ENCODE measurements at regions not wholly inside any gene's neighbourhood (a gene's known extent, or its start where the extent isn't known, plus 50 kb on each side); places are given as distances from the start of the nearest gene placed in this dataset.

DNA sequence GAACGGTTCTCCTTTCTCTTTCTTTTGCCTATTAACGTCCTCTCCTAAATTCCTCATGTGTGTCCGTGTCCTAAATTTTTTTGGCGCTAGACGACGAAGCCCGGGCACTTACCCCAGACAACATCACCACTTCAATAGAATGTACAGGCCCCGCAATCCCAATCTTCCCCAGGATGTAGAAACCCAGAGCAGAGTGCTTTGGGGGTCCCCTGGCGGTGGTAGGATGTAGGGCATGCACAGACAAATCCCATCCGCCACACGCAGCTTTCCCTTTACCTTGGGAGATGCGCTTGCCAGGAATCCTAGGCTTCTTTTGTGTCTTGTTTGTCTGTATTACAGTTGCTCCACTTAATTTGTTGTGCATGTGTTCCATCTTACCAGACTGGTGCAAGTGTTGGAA lies 417.3 kb upstream of the ARID1B start:
- no peak for DNase-seq (ENCODE audit: low read depth)

DNA sequence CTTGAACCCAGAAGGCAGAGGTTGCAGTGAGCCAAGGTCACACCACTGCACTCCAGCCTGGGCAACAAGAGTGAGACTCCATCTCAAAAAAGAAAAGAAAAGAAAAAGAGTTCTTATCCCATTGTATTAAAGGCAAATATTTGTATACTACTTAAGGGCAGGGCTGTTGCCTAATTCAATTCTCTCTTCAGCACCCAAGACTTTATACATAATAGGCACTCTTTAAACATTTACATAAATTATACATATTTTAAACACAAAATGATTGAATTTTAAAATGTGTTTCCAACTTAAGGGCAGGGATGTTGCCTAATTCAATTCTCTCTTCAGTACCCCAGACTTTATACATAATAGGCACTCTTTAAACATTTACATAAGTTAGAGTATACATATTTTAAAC lies 424.3 kb upstream of the ARID1B start:
- DNase-seq (ENCODE audit: low read depth), result no peak

DNA sequence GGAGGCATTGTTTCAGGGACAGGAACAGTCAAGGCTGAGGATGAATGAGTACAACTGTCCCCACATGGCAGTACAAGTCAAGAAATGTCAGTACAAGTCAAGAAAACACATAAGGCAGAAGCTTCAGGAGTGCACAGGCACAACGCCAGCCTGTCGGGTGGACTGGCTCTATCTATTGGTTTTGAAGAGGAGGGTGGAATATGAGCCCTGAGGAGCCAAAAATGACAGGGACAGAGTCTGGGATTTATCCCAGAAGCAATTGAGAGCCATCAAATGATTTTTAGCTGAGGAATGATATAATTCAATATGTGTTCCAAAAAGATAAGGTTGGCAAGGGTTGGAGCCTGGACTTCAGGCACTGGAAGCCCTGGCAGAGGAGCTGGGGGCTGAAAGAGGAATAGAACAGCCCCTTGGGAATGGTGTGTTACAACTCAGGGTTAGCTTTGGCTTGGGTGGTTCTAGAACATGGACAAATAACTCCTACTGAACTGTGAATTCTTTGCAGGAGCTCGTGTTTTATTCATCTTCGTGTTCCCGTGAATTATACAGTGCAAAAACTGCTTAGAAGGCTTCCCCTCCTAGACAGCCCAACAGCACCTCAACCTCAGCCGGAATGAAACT lies 425.7 kb upstream of the ARID1B start:
- DNase-seq (ENCODE audit: low read depth), result no peak

DNA sequence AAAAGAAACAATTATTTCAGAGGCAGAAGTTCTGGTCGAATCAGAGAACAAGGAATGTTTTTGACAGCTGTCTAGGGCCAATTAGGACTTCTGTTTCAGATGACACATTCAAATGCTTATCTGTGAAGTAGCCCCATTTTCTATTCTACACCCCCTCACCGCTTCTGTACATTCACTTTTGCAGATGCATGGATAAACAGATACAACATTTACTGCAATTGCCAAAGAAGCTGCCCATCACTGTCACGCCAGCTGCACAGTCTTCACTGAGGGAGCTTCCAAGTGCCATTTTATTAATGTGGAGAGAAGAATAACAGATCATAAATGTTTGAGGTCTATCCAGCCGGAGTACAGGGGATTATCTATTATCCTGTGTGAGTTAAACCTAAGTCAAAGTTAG lies 426.8 kb upstream of the ARID1B start:
- DNase-seq (ENCODE audit: low read depth), result no peak

DNA sequence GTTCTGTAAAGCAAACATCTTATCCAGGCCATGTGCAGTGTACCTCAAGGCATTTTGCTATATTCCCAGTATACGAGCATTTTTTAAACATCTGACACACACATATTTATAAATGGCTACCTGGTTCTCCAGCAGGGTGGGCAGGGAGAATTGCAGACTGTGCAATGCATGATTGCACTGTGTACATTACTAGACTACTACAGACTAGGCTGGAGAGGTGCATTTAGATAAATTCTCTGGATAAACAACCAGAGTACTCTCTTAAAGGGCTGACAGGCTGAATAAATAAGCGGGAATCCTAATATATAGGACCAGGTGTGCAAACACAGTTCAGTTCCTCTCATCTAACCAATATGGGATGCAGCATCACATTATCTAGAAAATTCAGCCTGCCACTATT lies 428.3 kb upstream of the ARID1B start:
- no peak for DNase-seq (ENCODE audit: low read depth)

DNA sequence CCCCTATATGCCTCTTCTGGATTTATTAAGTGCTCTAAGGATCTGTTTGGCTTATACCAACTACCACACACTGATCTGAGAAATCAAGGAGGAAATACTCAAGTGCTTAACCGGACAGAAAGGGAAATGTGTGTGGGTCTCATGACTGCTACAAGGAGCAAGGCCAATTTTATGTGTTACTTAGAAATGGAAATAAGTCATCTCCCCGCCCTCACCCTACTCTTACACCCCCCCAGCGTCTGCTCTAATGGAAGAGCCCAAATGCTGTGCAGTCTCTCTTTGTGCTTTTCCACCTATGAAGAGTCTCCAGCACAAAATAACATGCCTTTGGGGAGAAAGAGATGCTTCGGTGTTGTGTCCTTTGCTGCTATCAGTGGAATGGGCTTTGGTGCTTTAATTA lies 428.8 kb upstream of the ARID1B start:
- no peak for DNase-seq (ENCODE audit: low read depth)

DNA sequence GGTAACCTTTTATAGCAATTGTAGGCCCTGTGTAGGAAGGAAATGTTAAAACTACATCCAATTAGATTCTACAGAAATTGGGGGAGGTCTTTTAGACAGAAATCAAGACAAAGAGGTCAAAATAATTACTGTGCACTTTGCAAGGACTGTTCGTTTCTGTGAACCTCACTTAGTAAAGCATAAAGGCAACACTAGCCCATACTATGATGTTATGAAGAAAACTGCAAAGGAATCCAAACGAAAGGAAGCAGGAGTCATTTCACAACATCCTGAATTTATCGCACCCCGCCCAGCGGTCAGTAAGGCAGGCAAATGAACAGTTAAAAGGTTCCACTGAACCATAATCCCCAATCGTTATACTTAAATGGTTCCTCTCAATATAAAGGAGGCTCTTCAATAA lies 429.5 kb upstream of the ARID1B start:
- DNase-seq (ENCODE audit: low read depth), result no peak

DNA sequence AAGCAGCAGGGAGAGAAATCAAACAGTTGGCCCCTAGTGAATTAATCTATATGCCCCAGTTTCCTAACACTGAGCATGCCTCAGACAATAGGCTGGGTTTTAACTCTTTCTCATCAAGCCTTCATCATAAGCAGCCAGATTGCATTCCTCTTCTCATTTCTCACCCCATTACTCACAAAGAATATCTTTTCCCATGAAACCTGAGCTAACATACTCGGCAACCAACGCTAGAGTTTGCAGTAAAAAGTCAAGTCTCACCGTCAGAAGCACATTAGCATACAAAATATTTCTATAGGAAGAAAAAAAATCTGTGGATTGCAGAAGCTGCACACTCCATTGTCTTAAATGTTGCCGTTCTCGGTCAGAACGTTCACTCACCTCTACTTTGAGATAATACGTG lies 429.9 kb upstream of the ARID1B start:
- DNase-seq (ENCODE audit: low read depth), result peak; percentile 15

DNA sequence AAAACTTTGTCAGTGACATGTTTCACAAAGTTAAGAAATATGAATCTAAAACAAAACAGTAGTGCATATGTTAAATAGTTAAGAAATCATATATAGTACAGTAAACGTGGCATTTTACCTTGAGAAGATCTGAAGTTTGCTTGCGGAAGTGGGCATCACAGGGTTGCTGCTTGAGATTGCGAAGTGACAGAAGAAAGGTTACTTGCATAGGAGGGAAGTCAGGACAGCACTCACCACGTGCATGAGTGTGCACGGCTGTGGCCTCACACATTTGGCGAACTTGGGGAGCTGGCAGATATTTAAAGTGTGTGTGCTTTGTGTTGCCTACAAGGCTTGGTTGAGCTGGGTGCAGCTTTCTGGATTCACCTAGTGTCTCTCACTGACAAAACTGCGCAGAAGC lies 431.5 kb upstream of the ARID1B start:
- no peak for DNase-seq (ENCODE audit: low read depth)

DNA sequence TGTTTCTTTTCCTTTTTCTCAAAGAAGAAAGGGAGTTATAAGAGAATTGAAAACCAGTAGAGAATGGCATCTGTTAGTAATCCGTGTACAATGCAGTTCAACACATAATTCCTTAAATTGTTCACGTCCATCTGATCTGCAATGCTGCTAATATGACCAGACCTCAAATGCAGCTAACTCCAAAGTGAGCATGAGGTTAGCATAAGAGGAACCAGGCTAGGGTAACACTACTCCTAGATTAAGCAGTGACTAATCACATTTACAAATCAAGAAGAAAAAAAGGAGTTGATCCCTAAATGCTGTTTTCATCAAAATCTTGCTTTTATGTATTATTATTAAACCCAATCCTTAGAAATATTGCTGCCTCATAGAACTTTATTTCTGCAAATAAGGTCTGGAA lies 432.7 kb upstream of the ARID1B start:
- no peak for DNase-seq (ENCODE audit: low read depth)

DNA sequence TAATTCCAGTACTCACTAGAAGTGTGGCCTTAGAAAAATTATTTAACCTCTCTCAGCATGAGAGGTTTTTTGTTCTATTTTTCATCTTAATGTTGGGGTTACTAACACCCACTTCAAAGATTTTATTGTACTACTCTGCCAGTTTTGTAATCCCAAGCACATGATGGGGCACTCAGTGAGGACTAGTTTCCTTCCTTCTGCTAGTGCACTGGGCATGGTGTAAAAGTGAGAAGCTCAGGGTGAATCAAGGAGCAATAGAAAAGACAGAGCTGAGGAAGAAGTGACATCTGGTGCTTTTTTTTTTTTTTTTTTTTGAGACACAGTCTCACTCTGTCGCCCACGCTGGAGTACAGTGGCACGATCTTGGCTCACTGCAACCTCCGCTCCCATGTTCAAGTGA lies 439.4 kb upstream of the ARID1B start:
- DNase-seq (ENCODE audit: low read depth), result no peak

DNA sequence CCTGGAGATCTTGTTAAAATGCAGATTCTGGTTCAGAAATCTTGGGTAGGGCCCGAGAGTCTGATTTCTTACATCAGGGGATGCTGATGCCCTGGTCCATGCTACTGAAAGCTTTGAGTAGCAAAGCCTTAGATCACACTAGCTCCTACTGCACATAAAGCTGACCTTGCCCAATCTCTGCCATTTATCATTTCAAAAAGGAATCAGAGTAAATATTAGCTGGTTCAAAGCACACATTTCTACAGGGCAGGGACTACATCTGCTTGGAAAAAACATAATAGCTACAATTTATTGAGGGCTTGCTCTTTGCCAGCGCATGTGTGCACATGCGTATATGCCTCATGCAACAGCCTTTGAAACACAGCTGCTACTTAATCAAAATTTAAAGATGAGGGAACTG lies 440.4 kb upstream of the ARID1B start:
- no peak for DNase-seq (ENCODE audit: low read depth)

DNA sequence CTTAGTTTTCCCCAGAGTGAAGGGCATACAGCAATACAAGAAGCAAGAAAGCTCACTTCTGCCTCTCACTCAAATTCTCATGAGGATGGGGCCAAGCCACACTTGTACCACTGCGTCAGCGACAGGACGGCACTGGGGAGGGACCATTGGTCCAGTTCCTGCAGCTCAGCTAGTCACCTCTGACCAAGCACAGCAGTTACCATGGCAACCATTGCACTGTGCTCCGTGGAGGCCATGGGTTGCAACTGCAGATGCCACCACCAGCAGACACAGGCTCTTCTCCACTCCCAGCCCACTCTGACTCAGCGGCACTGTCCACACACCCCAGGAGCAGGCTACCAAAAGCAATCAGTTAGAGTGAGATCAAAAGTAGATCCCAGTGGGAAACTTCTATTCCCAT lies 441.1 kb upstream of the ARID1B start:
- DNase-seq (ENCODE audit: low read depth), result no peak

DNA sequence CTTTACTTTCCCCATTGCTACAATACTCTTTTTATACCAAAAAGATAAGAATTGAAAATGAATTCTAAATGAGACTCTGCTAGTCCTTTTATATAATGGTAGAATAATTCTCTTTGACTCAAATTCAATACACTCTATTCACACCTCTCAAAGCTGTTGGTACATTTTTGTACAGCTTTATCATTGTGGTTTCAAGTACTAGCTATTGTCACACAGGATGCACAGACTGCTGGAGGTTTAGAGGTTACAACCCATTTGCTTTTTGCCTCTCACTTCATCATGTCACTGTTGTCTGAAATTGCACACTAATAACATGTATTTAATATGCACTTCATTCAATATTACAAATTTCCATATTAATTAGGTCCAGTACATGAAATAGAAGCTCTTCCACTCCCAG lies 442.2 kb upstream of the ARID1B start:
- DNase-seq (ENCODE audit: low read depth), result no peak

DNA sequence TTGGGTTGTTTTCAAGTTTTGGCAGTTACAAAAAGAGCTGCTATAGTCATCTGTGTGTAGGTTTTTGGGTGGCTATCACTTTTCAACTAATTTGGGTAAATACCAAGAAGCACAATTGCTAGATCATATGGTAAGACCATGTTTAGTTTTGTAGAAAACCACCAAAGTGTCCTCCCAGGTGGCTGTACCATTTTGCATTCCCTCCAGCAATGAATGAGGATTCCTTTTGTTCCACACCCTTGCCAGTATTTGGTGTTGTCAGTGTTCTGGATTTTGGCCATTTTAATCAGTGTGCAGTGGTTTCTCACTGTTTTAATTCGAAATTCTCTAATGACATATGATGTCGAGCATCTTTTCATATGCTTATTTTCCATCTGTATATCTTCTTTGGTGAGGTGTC lies 457.5 kb upstream of the ARID1B start:
- no peak for DNase-seq (ENCODE audit: low read depth)

DNA sequence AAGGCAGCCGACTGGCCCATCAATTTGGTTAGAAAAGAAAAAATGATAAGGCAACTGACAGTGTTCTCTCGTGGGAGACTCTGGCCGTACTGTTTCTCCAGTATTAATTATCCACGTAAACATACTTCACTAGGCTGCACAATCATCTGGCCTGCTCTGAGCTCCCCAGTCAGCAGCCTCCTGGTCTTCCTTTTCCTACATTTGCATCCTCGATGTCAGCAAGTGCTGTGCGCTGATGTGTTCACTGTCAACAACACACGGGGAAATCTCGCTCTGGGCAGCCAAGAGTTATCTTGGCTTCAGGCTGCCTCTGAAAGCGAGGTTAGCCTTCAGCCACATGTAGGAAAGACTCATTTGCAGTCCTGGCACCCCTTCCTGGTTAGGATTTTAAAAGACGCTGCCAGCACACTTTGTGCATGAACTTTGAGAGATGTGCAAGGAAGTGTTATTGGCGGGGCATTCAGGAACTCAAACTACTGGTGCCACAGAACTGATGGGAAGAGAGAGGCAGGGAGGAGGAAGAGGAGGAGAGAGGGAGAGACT lies 460.5 kb upstream of the ARID1B start:
- DNase-seq (ENCODE audit: low read depth), result no peak

DNA sequence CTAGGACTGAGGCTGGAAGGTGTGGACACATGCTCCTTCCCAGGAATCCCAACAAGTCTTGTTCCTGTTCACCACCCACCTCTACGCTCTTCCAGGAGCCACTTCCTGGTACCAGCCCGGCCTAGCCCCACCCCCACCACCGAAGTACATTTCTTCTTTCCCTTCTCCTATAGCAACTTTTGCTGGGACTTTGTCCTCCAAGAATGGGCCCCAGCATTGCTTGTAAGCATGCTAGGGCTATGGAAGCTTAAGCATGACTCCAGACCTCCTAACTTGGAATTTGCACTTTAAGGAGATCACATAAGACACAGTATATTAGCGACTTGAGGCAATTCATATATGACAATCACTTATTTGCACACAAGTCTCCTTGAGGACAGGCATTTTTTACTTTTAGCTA lies 462.0 kb upstream of the ARID1B start:
- no peak for DNase-seq (ENCODE audit: low read depth)

DNA sequence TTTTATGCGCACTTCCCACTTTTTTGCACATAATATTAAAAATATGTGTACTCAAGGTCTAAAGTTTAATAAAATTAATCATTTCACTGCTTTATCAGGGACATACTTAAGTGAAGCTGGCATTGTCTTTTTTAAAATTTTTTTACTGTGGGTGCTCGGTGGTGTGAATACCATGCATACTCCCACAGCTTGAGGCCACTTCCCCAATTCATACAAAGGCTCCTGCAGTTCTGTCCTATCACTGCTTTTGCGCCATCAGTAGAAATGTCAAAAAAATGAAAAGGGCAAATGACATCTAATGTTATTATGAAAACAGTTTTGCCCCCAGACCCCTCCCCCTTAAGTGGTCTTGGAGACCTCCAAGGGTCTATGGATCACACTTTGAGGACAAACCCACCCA lies 464.1 kb upstream of the ARID1B start:
- no peak for DNase-seq (ENCODE audit: low read depth)

DNA sequence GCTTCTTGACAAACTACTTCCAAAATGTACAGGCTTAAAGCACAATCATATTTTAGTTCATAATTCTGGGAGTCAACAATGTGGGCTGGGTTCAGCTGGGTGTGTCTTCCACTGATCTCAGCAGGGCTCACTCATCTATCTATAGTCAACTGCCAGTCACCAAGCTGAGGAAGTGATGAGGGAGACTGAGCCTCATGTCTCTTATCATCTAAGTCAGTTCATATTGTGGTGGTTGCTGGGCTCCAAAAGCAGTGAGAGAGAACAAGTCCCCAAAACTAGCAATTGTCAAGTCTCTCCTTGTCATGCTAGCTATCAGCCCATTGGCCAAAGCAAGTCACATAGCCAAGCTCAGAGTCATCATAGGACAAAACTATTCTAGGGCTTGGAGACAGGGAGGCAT lies 465.9 kb upstream of the ARID1B start:
- DNase-seq (ENCODE audit: low read depth), result no peak

DNA sequence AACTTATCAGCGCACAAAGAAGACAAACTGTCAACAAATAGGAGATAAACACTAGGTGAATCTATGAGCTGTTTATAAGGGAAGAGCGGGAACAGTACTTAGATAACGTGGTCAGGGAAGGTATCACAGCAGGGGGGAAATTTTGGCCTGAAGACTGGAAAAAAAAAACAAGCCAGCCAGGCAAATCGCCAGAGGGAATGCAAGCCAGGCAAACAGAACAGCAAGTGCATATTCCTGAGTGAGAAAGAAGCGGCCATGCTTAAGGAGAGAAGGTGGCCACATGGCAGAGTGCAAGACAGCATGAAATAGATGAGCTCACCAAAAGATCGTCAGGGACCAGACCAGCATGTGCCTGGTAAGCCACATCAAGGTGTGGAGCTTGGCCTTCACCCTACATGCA lies 466.5 kb upstream of the ARID1B start:
- DNase-seq (ENCODE audit: low read depth), result no peak

DNA sequence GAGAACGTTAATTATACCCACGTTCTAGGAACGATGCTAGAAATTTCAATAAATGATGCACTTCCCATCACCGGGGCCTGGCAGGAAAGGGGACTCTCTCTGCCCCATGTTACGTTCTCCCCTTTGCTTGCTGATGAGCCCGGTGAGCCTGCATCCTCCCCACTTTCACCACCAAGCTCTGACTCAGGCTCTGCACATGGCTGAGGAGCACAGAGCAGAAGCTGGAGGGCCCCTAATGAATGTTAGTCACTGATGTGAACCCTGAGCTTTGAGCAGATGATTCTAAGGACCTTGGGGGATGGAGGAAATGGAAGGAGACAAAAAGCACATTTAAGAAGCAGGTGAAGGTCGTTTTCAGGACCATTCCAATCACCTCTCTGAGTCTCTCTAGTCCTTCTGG lies 468.2 kb upstream of the ARID1B start:
- DNase-seq (ENCODE audit: low read depth), result no peak

DNA sequence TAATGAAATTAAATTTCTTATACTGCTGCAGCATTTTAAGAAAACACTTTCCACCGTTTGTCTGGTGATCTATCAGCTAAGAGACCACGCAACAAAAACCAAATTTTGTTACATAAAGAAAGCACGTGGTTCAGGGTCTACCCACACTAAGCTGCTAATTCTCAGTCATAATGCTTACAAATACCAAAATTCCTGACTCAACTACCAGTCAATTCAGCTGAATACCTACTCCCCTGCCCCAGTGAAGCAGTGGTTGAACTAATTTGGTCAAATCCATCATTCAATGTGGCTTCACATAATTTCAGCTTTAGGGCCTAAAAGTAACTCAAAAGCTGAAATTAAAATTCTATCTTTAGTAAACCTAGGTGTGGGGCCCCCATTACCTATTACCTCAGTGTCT lies 468.6 kb upstream of the ARID1B start:
- DNase-seq (ENCODE audit: low read depth), result no peak

DNA sequence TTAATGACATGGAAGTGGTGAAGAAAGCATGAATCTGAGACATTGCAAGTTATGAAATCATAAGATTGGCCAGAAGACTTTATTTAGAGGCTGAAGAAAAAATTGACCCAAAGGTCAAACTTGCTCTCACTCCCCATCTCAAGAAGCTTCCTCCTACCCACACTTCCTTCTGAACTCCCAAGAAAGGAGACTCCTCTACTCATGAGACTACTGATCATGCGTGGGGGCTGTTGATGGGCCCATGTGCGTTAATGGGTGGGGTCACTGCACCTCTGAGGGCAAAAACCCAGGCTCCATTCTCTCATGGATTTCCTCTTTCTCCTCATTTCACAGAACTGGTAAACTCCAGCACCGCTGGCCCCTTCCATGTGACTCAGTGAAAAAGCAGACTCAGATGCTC lies 470.6 kb upstream of the ARID1B start:
- DNase-seq (ENCODE audit: low read depth), result no peak

DNA sequence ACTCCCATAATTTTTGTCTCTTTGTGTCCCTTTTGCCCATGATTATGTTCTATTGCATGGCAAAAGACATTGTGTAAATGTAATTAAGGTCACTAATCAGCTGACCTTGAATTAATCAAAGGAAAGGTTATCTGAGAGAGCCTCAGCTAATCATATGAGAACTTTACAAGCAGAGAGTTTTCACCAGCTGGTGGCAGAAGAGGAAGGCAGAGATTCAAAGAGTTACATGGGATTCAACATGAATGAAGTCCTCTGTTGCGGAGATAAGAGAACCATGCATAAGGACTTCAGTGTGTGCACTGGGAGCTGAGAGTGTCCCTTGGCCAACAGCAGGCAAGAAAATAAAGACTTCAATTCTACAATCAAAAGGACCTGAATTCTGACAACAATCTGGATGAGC lies 494.1 kb upstream of the ARID1B start:
- DNase-seq (ENCODE audit: low read depth), result no peak

DNA sequence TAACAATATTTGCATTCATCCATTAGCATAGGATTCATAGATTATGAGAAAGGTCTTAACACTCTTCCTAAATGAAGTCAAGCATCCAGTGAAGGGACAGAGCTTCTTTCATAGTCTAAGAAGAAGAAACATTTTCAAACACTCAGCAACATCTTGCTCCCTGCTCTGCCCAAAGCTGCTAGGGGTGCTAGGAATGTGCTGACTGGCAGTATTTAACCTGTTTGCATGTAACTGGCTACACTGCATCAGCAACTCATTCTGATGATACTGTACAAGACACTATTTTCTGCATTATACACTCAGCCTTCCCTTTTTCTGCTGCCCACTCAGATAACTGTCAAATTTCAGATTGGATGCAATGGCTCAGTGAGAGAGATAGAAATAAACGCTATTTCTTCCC lies 495.1 kb upstream of the ARID1B start:
- DNase-seq (ENCODE audit: low read depth), result no peak

Data from non-pigmented ciliary epithelial cell (primary cell).